PC-9 (cell line): ENCODE measurements at regions not wholly inside any gene's neighbourhood (a gene's known extent, or its start where the extent isn't known, plus 50 kb on each side); places are given as distances from the start of the nearest gene placed in this dataset.

Experiments used
- BruUV-seq: library from RNA; stranded (reverse); fragments of 400-500 nt; replicated peaks from 2 replicates; lab custom pipeline; 2021; lab: Mats Ljungman, UMichigan
- CTCF ChIA-PET: fragments of 300-600 bp; sonication (Branson Sonifier 250); formaldehyde crosslinking; loops from one replicate; lab custom pipeline; 2022; ENCODE audit warnings: antibody characterized with exemption; lab: Charles Lee
- POLR2A ChIA-PET: fragments of 300-600 bp; sonication (Branson Sonifier 250); formaldehyde crosslinking; loops from one replicate; lab custom pipeline; 2022; ENCODE audit warnings: antibody characterized with exemption; ENCODE audit not compliant: unreplicated experiment; lab: Charles Lee
- DNase-seq, 2 experiments: peaks; one replicate each; pipeline versions ENCODE4 v3.0.0 to v3.0.0-alpha.2; 2015 to 2022; ENCODE audit warnings: mixed read lengths in 1 of 2
- H2AFZ ChIP-seq: fragments of 200-600 bp; sonication (generic); 2 replicates; pipeline ENCODE4 v1.8.1; 2017; ENCODE audit warnings: antibody characterized with exemption
- H3F3A ChIP-seq: fragments of 200-600 bp; sonication (generic); 2 replicates; pipeline ENCODE4 v1.8.1; 2017; ENCODE audit warnings: antibody characterized with exemption, mild to moderate bottlenecking, low read depth; ENCODE audit not compliant: insufficient read depth
- H3K27ac ChIP-seq: fragments of 200-600 bp; sonication (generic); 2 replicates; pipeline ENCODE4 v1.6.1; 2016; ENCODE audit warnings: mixed run types
- H3K27me3 ChIP-seq: fragments of 200-600 bp; sonication (generic); 2 replicates; pipeline ENCODE4 v1.6.1; 2016; ENCODE audit warnings: low read depth, mixed run types; ENCODE audit not compliant: insufficient read depth
- H3K36me3 ChIP-seq: fragments of 200-600 bp; sonication (generic); 2 replicates; pipeline ENCODE4 v1.6.1; 2016; ENCODE audit warnings: low read depth, mixed run types
- H3K4me1 ChIP-seq: fragments of 200-600 bp; sonication (generic); replicated peaks from 2 replicates; pipeline ENCODE4 v1.6.1; 2016; ENCODE audit warnings: mixed run types; ENCODE audit not compliant: insufficient read depth
- H3K4me2 ChIP-seq: fragments of 200-600 bp; sonication (generic); 2 replicates; pipeline ENCODE4 v1.6.1; 2017; ENCODE audit warnings: mixed run types
- H3K4me3 ChIP-seq: fragments of 200-600 bp; sonication (generic); 2 replicates; pipeline ENCODE4 v1.6.1; 2016; ENCODE audit warnings: mixed run types
- H3K79me2 ChIP-seq: fragments of 200-600 bp; sonication (generic); 2 replicates; pipeline ENCODE4 v1.6.1; 2017; ENCODE audit warnings: low read depth, mixed run types
- H3K9me2 ChIP-seq: fragments of 200-600 bp; sonication (generic); 2 replicates; pipeline ENCODE4 v1.8.1; 2017; ENCODE audit warnings: mild to moderate bottlenecking; ENCODE audit not compliant: insufficient read depth
- H3K9me3 ChIP-seq: fragments of 200-600 bp; sonication (generic); 2 replicates; pipeline ENCODE4 v1.8.1; 2016; ENCODE audit warnings: low read depth; ENCODE audit not compliant: insufficient read depth
- H4K20me1 ChIP-seq: fragments of 200-600 bp; sonication (generic); 2 replicates; pipeline ENCODE4 v1.8.1; 2017; ENCODE audit not compliant: insufficient read depth
- CTCF ChIP-seq: fragments of 200-600 bp; sonication (generic); conservative IDR thresholded peaks from 2 replicates; pipeline ENCODE4 v1.6.1; 2017; ENCODE audit warnings: mixed run types, antibody characterized with exemption, mild to moderate bottlenecking, moderate library complexity
- EZH2 ChIP-seq: fragments of 200-600 bp; sonication (generic); IDR thresholded peaks from 2 replicates; pipeline ENCODE4 v1.8.0; 2017; ENCODE audit warnings: antibody characterized with exemption, low read depth
- intact Hi-C: fragments of 100-400 bp; cut with micrococcal nuclease; formaldehyde crosslinking; loops from one replicate; pipeline ENCODE4 v1.10.0; 2022; ENCODE audit not compliant: unreplicated experiment

DNA sequence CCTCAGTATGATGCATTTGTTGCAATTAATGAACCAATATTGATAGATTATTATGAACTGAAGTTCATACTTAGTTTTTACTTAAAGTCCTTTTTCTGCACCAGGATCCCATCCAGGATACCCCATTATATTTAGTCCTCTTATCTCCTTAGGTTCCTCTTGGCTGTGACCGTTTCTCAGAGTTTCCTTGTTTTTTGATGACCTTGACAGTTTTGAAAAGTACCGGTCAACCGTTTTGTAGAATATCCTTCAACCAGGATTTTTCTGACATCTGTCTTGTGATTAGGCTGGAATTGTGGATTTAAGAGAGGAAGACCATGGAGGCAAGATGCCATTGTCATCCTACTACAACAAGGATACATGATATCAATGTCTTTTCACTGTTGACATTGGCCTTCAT is 98.0 kb upstream of the F13A1 start:
- POLR2A ChIA-PET, result no interaction called here
- Histone ChIP-seq H3K4me2 (no peak overlapping the region), H3K9me3 (no peaks in the 10 kb centered on the region), H3K27me3 (0 out of 2 replicates have a peak, but pooled peaks cover 2% of the 10 kb centered on the region), H3K79me2 (no peaks in the 10 kb centered on the region), H3K4me3 (no peak overlapping the region), H3K36me3 (no peaks in the 10 kb centered on the region), H3F3A (no peaks in the 10 kb centered on the region), H2AFZ (no peak overlapping the region), H4K20me1 (no peaks in the 10 kb centered on the region), H3K4me1 (no peaks in the 10 kb centered on the region), H3K27ac (no peak overlapping the region), H3K9me2 (no peaks in the 10 kb centered on the region)
- intact Hi-C loops, result no loop called here
- no TSS peak for BruUV-seq
- CTCF ChIA-PET, result no interaction called here
- TF ChIP-seq CTCF (no peak), EZH2 (no peak)
- DNase-seq, result no peak

GRCh38 chr6:6420107-6420506 is 99.6 kb upstream of the F13A1 start:
- no peak overlapping the region for H2AFZ ChIP-seq
- no peaks in the 10 kb centered on the region for H4K20me1 ChIP-seq
- H3K27ac ChIP-seq, result no peak overlapping the region
- no peaks in the 10 kb centered on the region for H3K9me3 ChIP-seq
- no peak for TF ChIP-seq EZH2
- no peak for TF ChIP-seq CTCF
- H3F3A ChIP-seq, result no peaks in the 10 kb centered on the region
- POLR2A ChIA-PET, result no interaction called here
- DNase-seq, result no peak
- BruUV-seq, result no TSS peak
- no peaks in the 10 kb centered on the region for H3K36me3 ChIP-seq
- intact Hi-C loops, result no loop called here
- H3K4me3 ChIP-seq, result no peak overlapping the region
- H3K79me2 ChIP-seq, result no peaks in the 10 kb centered on the region
- no peaks in the 10 kb centered on the region for H3K9me2 ChIP-seq
- H3K27me3 ChIP-seq, result 0 out of 2 replicates have a peak, but pooled peaks cover 2% of the 10 kb centered on the region
- H3K4me2 ChIP-seq, result no peak overlapping the region
- CTCF ChIA-PET, result no interaction called here
- H3K4me1 ChIP-seq, result no peaks in the 10 kb centered on the region

DNA sequence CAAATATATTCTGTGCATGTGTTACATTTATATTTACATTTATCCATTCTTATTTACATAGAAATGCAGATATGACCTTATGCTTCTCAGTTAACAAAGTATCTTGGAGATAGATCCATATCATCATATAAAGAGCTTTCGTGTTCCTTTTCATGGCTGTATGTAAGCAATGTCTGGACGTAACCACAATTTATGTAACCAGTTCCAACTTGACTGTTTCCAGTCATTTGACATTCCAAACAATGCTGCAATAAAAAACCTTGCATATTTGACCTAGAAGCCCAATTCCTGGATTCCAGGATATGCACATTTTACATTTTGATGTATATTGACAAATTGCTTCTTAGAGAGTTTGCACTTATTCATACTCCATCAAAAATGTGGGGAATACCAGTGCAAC is 113.7 kb upstream of the F13A1 start:
- POLR2A ChIA-PET, result no interaction called here
- BruUV-seq, result no TSS peak
- intact Hi-C loops, result no loop called here

More for the DNA sequence above, 113.7 kb upstream of the F13A1 start:
- Histone ChIP-seq H3K27me3 (no peaks in the 10 kb centered on the region), H3K9me3 (no peaks in the 10 kb centered on the region), H4K20me1 (no peaks in the 10 kb centered on the region), H2AFZ (no peak overlapping the region), H3K79me2 (no peaks in the 10 kb centered on the region), H3K36me3 (no peaks in the 10 kb centered on the region), H3K4me3 (no peak overlapping the region), H3F3A (no peaks in the 10 kb centered on the region), H3K4me2 (no peak overlapping the region), H3K27ac (no peak overlapping the region), H3K4me1 (no peaks in the 10 kb centered on the region), H3K9me2 (no peaks in the 10 kb centered on the region)
- CTCF ChIA-PET, result no interaction called here
- DNase-seq, result no peak
- TF ChIP-seq EZH2, result no peak
- no peak for TF ChIP-seq CTCF
